Activated naive CD4-positive, alpha-beta T cell treated with anti-CD3 and anti-CD28 coated beads, Interleukin-2, amount 50 U/mL, for 24 hours (primary cell): ENCODE measurements at regions not wholly inside any gene's neighbourhood (a gene's known extent, or its start where the extent isn't known, plus 50 kb on each side); places are given as distances from the start of the nearest gene placed in this dataset.
A peak's percentile ranks its signal among the peaks of the same experiment; 100 is the strongest.
"Not testable (repeated sequence)": the region's sequence is repeated elsewhere in the genome, so short reads cannot be mapped to it uniquely, and the experiment has no call there.

Experiments used
- H3K27ac Mint-ChIP-seq: one replicate; pipeline ENCODE4 v1.8.0; 2021; ENCODE audit warnings: mild to moderate bottlenecking, mixed read lengths
- H3K27me3 Mint-ChIP-seq: one replicate; pipeline ENCODE4 v1.8.0; 2021; ENCODE audit warnings: mixed read lengths
- H3K36me3 Mint-ChIP-seq: one replicate; pipeline ENCODE4 v1.8.0; 2021; ENCODE audit warnings: mixed read lengths
- H3K4me1 Mint-ChIP-seq: one replicate; pipeline ENCODE4 v1.8.0; 2021; ENCODE audit warnings: mixed read lengths
- H3K4me3 Mint-ChIP-seq: one replicate; pipeline ENCODE4 v1.8.0; 2021; ENCODE audit warnings: mild to moderate bottlenecking, mixed read lengths
- H3K9me3 Mint-ChIP-seq: one replicate; pipeline ENCODE4 v1.8.0; 2021; ENCODE audit warnings: mixed read lengths

DNA sequence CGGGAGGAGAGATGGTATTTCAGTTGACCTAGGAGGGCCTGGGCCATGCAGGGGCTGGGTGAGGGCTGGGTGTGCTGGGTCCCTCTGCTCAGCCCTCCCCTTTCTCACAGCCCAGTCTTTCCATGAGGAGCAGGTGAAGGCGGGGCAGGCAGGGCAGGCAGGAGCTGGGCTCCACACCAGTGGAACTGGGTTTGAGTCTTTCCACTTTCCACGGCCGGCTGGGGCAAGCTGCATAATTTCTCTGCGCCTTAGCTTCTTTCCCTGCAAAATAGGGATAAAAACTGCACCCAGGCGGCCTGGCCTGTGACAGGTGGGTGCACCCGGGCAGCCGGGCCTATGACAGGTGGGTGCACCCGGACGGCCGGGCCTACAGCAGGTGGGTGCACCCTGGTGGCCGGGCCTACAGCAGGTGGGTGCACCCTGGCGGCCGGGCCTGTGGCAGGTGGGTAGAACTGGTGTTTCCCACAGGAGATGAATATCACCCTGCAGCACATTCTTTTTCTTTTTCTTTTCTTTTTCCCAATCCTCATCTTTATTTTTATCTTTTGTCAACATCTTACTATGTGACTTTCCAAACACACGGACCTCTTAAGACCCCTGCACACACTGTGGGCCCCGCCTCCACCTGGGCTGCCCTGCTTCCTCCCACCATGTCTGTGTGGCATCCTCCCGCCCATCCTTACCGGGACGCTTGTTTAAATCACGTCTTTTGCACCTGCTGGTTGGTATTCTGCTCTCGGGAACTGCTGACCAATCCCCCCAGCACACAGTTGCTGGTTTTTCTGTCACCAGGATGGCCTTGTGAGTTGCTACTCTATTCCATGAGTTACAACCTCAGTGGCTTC, 111.3 kb downstream of the NPIPB11 start:
- not testable (repeated sequence) for H3K27ac Mint-ChIP-seq, H3K9me3 Mint-ChIP-seq, H3K4me3 Mint-ChIP-seq, H3K36me3 Mint-ChIP-seq, H3K4me1 Mint-ChIP-seq, H3K27me3 Mint-ChIP-seq

DNA sequence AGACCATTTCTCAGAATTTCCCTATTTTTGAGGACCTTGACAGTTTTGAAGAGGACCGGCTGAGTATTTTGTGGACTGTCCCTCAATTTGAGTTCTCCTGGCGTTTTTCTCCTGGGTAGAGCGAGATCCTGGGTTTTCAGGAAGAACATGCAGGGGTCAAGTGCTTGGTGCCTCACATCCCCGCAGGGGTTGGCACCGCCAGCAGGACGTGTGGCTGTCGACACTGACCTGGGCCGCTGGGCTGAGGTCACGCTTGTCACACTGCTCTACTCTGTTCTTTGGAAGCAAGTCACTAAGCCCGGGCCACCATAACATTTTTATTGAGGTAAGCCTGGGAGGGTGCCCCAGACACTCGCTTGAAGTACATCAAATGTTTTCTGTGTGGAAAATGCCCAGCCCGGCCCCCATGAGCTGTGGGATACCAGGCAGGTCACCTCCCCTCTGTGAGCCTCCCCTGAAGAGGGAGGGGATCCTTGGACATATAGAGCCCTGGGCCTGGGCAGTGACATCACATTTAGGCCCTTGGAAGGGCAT, 112.0 kb downstream of the NPIPB11 start:
- H3K27ac Mint-ChIP-seq, H3K4me1 Mint-ChIP-seq, H3K9me3 Mint-ChIP-seq, H3K27me3 Mint-ChIP-seq, H3K4me3 Mint-ChIP-seq, H3K36me3 Mint-ChIP-seq: not testable (repeated sequence)

DNA sequence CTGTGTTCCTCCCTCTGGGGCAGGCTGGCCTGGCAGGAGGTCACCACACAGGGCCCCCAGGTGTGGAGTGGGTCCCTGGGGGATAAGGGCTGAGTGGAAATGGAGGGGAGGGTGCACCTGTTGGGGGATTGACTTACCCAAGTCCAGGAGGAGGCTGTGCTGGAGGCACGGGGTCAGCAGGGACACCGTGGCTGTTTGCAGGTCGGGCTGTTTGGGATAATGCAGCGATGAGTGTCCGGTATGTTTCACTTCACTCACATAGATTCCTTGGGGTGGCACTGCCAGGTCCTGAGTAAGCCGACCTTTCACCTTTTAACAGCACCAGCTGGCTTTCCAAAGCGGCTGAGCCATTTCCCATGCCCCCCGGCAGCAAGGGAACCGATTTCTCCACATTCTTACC, 113.0 kb downstream of the NPIPB11 start:
- H3K4me1 Mint-ChIP-seq, H3K36me3 Mint-ChIP-seq, H3K27ac Mint-ChIP-seq: not testable (repeated sequence)

DNA sequence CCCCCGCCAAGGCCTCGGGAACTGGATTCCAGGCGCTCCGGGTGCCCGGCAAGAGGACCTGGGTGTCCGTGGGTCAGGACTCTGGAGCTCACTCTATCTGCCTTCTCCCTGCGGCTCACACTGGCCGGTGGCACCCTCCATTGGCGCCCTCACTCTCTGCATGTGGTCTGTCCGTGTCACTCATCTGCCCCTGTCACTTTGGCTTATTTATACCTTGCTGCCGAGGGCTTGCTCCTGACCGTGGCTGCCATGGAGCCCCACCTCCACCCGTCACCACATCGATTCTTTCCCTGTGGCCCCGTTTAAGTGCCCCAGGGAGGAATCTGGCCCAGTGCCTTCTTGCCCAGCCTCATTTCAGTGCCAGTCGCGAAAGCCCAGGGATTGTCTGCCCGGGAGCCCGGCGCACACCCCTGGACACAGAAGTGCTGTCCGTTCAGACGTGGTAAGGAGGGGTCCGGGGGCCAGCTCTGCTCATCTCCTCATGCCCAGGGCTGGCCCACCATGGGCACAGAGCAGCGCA, 113.5 kb downstream of the NPIPB11 start:
- H3K4me1 Mint-ChIP-seq, H3K27me3 Mint-ChIP-seq, H3K4me3 Mint-ChIP-seq, H3K36me3 Mint-ChIP-seq, H3K27ac Mint-ChIP-seq, H3K9me3 Mint-ChIP-seq: not testable (repeated sequence)

More for the DNA sequence above, 113.0 kb downstream of the NPIPB11 start:
- H3K27me3 Mint-ChIP-seq, H3K9me3 Mint-ChIP-seq, H3K4me3 Mint-ChIP-seq: not testable (repeated sequence)

DNA sequence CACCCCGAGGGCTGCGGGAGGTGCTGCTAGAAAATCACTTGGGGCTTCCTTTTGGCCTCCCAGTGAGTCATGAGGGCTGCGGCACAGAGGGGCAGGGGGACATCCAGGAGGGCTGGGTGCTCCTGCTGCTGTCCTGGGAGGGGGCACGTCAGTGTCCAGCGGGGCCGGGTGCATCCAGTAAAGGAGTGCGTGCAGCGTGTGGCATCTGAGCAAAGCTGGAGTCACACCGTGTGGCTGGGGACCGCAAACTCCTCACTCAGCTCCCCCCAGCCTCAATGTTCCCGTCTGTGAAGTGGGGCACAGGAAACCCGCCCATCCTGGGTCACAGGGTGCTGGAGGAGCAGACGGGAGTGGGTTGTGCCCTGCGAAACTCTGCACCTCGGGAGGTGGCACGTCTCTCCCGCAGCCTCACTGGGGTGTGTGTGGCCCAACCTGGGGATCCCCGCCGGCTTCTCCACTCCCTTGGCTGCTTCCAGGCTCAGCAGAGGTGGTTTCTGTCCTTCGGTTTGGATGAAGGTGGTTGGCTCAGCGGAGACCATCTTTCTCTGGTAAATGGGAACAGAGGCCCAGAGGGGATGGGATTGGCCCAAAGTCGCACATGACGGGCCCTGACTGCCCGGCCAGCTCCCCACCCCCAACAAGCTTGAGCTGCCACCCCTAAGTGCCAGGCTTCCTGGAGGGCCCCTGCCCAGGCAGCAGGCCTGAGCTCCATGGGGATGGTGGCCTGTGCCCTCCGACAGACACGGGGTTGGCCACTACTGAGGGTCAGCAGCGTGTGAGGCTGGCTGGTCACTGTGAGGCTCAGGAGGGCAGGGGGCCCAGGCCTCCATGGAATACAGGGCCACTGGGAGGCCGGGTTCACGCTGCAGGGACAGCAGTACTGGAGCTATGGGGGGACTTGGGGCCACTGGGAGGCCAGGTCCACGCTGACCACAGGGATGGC, 114.9 kb downstream of the NPIPB11 start:
- H3K27me3 Mint-ChIP-seq, H3K4me3 Mint-ChIP-seq, H3K4me1 Mint-ChIP-seq, H3K27ac Mint-ChIP-seq, H3K9me3 Mint-ChIP-seq, H3K36me3 Mint-ChIP-seq: not testable (repeated sequence)

DNA sequence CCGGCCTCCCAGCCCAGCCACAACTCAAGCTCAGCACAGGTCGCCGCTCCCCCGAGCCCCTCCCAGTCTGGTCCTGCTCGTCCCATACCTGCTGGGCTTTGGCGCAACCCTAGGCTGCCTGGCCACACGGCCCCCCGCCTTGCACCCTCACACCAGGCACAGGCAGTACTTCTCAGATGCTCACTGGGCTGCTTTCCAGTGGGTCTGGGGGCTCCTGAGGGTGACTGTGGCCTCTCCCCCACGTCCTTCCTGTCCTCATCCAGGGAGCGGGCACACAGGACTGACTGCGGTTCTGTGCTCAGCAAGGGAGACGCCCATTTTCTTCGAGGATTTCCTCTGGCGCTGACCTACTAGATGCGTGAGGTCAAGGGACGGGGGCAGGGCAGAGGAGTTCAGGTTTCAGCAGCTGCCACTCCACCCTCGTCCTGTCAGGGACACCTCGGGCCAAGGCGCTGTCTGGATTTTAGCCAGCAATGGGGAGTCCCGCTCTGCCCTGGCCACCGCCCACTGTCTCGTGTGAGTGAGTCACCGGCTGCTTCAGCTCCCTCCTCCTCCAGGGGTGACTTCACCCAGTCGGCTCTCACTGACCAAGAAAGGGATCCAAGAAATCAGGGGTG, 115.8 kb downstream of the NPIPB11 start:
- no peaks in the 10 kb centered on the region for H3K9me3 Mint-ChIP-seq
- H3K27ac Mint-ChIP-seq, result no peak overlapping the region
- H3K4me3 Mint-ChIP-seq, result peak overlapping the region; percentile 26
- no peaks in the 10 kb centered on the region for H3K27me3 Mint-ChIP-seq
- H3K4me1 Mint-ChIP-seq, result peaks cover 5% of the 10 kb centered on the region
- no peaks in the 10 kb centered on the region for H3K36me3 Mint-ChIP-seq

DNA sequence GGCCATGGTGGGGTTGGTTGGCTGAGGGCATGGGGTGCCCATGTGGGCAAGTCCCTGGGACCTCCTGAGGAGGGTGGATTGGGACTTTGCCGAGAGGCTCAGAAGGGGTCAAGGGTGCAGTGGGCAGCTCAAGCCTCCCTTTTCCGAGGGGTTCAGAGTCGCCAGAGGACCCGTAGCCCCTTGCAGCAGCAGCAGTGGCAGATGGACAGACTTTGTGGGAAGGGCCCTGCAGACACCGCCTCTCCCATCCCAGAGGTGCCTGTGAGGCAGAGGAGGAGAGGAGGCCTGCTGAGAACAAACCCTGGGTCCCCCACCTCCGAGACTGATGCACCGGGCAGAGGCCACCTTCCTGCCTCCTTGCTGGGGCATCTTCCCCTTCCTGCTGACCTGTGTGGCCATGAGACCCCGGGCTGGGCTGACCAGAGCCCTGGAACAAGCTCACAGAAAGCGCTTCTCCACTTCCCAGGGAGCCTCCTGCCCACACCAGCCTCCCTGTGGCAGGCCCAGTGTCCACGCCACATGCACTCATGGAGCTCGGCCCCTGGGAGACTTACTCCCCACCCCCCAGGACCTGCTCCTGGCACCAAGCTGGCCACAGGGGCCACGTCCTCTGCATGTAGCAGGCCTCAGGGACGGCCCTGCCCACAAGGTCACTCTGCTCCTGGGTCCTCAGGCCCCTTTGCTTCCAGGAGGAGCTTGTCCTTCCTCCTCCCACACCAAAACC, 116.8 kb downstream of the NPIPB11 start:
- not testable (repeated sequence) for H3K36me3 Mint-ChIP-seq, H3K9me3 Mint-ChIP-seq, H3K4me3 Mint-ChIP-seq, H3K27ac Mint-ChIP-seq, H3K27me3 Mint-ChIP-seq
- H3K4me1 Mint-ChIP-seq, result peaks cover 11% of the 10 kb centered on the region

DNA sequence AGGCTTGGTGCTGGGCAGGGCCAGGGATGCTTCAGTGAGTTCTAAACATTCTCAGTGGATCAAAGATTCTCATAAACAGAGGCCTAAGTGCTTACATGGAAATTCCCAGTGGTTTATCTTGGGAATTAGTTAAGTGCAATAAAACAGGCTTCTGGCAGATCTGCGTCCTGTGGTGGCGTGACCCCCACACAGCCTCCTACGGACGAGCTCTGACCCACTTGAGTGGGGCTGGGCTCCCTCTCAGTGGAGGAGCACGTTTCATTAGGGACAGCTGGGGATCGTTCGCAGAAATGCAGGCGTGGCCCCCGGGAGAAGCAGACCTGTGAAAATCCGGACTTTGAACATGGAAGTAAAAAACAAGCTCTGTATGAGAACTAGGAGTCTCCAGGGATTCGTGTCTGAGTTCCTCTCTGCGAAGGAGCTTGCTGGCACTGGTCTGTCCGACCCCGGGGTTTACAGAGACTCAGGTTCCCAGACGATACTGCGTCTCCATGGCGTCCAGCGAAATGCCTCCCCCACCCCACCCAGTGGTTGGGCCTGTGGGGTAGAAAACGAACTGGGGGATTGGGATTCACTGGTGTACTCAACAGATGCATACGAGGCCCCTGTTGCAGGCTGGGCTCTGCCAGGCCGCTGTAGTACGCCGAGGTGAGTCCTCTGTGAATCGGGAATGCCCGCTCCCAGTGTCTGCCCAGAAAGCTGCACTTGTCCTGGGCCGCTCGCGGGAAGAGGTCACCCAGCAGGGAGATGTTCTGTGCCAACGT, 117.6 kb downstream of the NPIPB11 start:
- not testable (repeated sequence) for H3K27me3 Mint-ChIP-seq, H3K36me3 Mint-ChIP-seq, H3K9me3 Mint-ChIP-seq, H3K27ac Mint-ChIP-seq, H3K4me3 Mint-ChIP-seq
- peaks cover 11% of the 10 kb centered on the region for H3K4me1 Mint-ChIP-seq

DNA sequence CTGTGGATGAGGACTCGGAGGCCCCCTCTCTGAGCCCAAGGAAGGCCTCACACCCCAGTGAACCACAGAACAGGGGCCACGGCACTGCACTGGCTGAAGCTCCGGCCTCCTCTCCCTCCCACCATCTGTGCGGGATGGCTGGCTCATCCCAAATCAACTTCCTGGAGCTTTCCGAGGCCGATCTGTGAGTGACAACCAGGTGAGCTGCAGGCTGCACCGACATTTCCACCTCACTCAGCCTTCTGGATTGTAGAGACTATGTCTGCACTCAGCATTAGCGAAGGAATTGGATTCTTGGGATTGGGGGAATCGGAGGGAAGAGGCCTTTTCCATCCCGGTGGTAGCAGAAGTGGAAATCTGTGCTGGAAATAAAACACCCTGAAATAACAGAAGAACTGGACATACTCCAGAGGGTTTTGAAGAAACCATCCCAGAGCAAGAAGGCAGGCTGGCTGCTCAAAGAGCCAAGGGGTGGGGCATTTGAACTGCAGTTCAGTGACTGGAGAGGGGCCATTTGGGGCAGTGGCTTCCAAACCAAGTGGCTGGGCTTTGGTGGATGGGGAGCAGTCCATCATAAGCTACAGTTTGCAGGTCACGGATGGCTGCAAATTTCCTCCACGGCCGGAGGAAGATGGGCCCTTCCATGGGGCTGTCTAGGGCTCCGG, 118.5 kb downstream of the NPIPB11 start:
- H3K36me3 Mint-ChIP-seq, H3K27me3 Mint-ChIP-seq, H3K27ac Mint-ChIP-seq, H3K4me3 Mint-ChIP-seq, H3K9me3 Mint-ChIP-seq: not testable (repeated sequence)
- peaks cover 11% of the 10 kb centered on the region for H3K4me1 Mint-ChIP-seq

DNA sequence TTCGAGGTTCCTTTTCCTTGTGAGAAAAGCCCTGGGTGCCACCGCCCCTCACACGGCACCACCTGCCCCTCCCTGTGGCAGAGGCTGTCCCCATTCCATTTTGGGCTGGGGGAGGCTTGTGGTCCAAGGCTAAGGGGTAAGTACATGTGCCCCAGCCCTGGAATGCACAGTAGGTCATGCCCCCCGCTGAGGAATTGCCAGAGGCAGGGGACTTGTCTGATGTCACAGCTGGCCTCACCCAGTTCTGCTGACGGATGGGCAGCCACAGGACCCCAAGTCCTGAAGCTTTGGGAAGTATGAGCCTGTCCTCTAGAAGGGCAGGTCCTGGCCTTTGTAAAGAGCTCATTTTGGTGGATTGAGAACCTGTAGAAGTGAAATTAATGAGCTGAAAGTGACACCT, 119.3 kb downstream of the NPIPB11 start:
- not testable (repeated sequence) for H3K27me3 Mint-ChIP-seq, H3K4me3 Mint-ChIP-seq, H3K36me3 Mint-ChIP-seq, H3K27ac Mint-ChIP-seq, H3K9me3 Mint-ChIP-seq
- peaks cover 11% of the 10 kb centered on the region for H3K4me1 Mint-ChIP-seq

DNA sequence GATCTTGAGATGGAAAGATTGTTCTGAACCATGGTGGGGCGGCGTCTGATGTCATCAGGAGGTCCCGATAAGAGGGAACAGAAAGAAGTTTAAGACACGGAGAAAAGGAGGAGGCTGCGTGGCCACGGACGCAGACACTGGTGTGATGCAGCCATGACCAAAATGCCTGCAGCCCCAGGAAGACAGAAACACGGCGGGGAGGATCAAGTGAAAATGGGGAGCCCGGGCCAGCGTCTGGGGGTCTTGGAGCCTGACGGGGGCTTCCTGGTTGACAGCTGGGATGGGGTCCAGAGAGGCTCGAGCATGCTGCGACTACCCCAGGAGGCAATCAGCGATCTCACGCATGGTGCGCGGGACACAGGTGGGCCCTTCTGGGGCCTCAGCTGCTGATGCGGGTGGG, 119.7 kb downstream of the NPIPB11 start:
- H3K27ac Mint-ChIP-seq, H3K9me3 Mint-ChIP-seq, H3K27me3 Mint-ChIP-seq, H3K4me3 Mint-ChIP-seq, H3K36me3 Mint-ChIP-seq: not testable (repeated sequence)
- peaks cover 11% of the 10 kb centered on the region for H3K4me1 Mint-ChIP-seq

DNA sequence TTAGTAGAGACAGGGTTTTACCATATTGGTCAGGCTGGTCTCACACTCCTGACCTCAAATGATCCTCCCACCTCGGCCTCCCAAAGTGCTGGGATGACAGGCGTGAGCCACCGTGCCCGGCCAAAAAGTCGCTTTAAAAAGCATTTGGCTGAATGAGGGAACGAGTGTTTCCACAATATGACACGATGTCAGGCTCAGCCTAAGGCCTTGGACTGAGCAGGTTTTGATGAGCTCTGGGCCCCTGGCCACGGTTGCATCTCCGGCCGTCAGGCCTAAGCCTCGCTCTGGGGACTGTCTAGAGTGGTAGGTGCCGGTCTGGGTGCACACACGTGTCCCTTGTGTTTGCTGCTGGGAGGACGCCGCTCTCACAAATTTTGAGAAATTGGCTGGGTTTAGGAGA, 120.3 kb downstream of the NPIPB11 start:
- not testable (repeated sequence) for H3K27me3 Mint-ChIP-seq, H3K27ac Mint-ChIP-seq, H3K4me3 Mint-ChIP-seq, H3K36me3 Mint-ChIP-seq, H3K9me3 Mint-ChIP-seq
- H3K4me1 Mint-ChIP-seq, result peaks cover 11% of the 10 kb centered on the region

DNA sequence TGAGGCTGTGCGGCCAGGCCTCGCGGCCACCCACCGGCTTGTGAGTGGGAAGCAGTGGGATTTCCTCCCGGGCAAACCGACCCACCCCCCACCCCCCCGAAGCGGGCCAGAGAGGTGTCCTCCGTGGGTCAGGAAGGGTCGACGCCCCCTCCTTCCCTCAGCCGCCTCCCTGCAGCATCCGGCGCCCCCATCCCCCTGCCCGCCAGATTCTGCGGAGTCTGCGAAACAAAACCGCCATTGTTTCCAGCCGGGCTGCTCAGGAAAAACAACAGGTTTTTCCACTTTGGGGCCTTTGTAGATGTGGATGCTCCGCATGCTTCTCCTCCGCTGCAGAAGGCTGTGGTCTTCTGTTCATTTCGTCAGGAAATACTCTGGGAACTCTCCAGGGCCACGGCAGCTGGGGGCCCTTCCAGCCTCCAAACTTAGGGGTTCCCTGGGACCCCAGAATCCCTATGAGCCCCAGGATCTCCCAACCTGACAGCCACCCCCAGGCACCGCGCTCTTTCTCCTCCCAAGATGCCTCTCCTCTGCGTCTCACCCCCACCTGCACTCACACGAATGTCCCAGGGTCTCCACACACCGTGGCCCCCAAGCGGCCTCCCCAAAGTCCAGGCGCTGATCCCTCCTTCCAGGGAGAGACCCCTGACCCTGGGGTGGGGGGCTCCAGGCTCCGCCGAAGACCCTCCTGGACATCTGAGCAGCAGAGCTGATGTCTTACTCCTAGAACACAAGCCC, 121.2 kb downstream of the NPIPB11 start:
- not testable (repeated sequence) for H3K36me3 Mint-ChIP-seq, H3K9me3 Mint-ChIP-seq, H3K4me3 Mint-ChIP-seq, H3K27ac Mint-ChIP-seq, H3K4me1 Mint-ChIP-seq, H3K27me3 Mint-ChIP-seq

DNA sequence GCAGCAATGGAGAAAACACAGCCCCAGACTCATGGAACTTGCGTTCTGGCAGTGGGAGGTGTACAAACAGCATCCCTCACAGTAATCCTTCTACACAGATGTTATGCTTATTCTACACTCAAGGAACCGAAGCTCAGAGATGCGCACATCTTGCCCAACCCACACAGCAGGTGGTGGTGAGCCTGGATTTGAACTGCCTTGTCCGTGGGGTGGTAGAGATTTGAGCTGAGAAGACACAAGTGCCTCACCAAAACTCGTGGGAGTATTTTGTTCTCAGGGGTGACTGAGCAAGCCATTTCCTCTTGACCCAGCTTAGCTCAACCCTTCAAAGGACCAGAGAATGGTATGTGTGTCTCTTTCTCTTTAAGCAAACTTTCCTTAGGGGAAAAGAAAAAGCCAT, 121.8 kb downstream of the NPIPB11 start:
- H3K4me1 Mint-ChIP-seq, H3K36me3 Mint-ChIP-seq, H3K27me3 Mint-ChIP-seq, H3K9me3 Mint-ChIP-seq, H3K27ac Mint-ChIP-seq, H3K4me3 Mint-ChIP-seq: not testable (repeated sequence)
